ENCODE measurements at regions not wholly inside any gene's neighbourhood (a gene's known extent, or its start where the extent isn't known, plus 50 kb on each side); places are given as distances from the start of the nearest gene placed in this dataset.

GRCh38 chr4:55722132-55722531 lies 86.0 kb upstream of the NMU start:
- DNase-seq, result no peak
- Histone ChIP-seq H3K4me2 (no peak overlapping the region), H3K27ac (ENCODE audit: low read depth in 2 of 2, low read length in 1 of 2) (no peak overlapping the region), H3K4me3 (ENCODE audit: low read depth in 2 of 2, low read length in 1 of 2) (no peak overlapping the region), H2AFZ (ENCODE audit: low read depth) (no peak overlapping the region), H3K36me3 (replicated peaks in 1 of 2; ENCODE audit: control insufficient read depth in 1 of 2, insufficient read depth in 2 of 2, low read length in 1 of 2) (no peaks in the 10 kb centered on the region), H3K79me2 (ENCODE audit: insufficient read depth) (no peaks in the 10 kb centered on the region), H3K9ac (no peak overlapping the region), H3K9me2 (no peaks in the 10 kb centered on the region), H3K9me3 (no peaks in the 10 kb centered on the region), H3K4me1 (ENCODE audit: control insufficient read depth in 1 of 2, insufficient read depth in 2 of 2, low read depth in 1 of 2, low read length in 1 of 2) (peaks cover 0 to 2% of the 10 kb centered on the region in 2 experiments; a peak in 2 of 4 replicates), H3K27me3 (ENCODE audit: insufficient read depth) (no peaks in the 10 kb centered on the region), H3F3A (replicated peaks; ENCODE audit: insufficient read depth) (no peaks in the 10 kb centered on the region), H4K20me1 (ENCODE audit: insufficient read depth) (no peaks in the 10 kb centered on the region)
- no peak for TF ChIP-seq YY1 (IDR thresholded peaks at IDR 0.05; ENCODE audit: low read depth)
- no peak for TF ChIP-seq NFIC (IDR thresholded peaks at IDR 0.05; ENCODE audit: borderline replicate concordance)
- TF ChIP-seq FOXM1 (IDR thresholded peaks at IDR 0.05; ENCODE audit: low read depth), result no peak
- no peak for TF ChIP-seq MAX (IDR thresholded peaks at IDR 0.05; ENCODE audit: low read depth)
- no peak for TF ChIP-seq TAF1 (IDR thresholded peaks at IDR 0.05; ENCODE audit: borderline replicate concordance, low read depth, low read length)
- no peak for TF ChIP-seq RAD21 (IDR thresholded peaks at IDR 0.05; ENCODE audit: low read length)
- no peak for TF ChIP-seq USF1 (IDR thresholded peaks at IDR 0.05; ENCODE audit: borderline replicate concordance, low read depth)
- TF ChIP-seq MXI1 (IDR thresholded peaks at IDR 0.05; ENCODE audit: low read depth, low read length), result no peak
- no peak for TF ChIP-seq SMC3 (IDR thresholded peaks at IDR 0.05; ENCODE audit: low read depth, low read length)
- no peak for TF ChIP-seq CTCF (IDR thresholded peaks at IDR 0.05)
- no peak for TF ChIP-seq FOXJ3 (CRISPR knock-in tag; IDR thresholded peaks at IDR 0.05)
- no peak for TF ChIP-seq FOSL2 (IDR thresholded peaks at IDR 0.05; ENCODE audit: borderline replicate concordance, low read depth)
- TF ChIP-seq PBX3 (IDR thresholded peaks at IDR 0.05), result no peak
- CTCF ChIA-PET, result interaction anchor here (1.8 kb wide), 1 partner anchor 208 kb away, joined by 4 read pairs; no protein-coding TSS in a partner anchor
- POLR2A ChIA-PET, result no interaction called here
- 75% methylated on average over 6 of the region's 6 CpGs for WGBS (ENCODE audit: low lambda C conversion rate)

GRCh38 chr4:55723403-55723802 lies 87.3 kb upstream of the NMU start:
- no peaks in the 10 kb centered on the region for H3K9me2 ChIP-seq
- no peaks in the 10 kb centered on the region for H3K27me3 ChIP-seq (ENCODE audit: insufficient read depth)
- ChIA-PET CTCF (interaction anchor here (0.6 to 0.8 kb wide), 2 partner anchors 18 to 377 kb away, joined by 3 read pairs; no protein-coding TSS in a partner anchor), POLR2A (no interaction called here)
- H3K9me3 ChIP-seq, result no peaks in the 10 kb centered on the region
- no peak overlapping the region for H3K4me2 ChIP-seq
- H3K4me1 ChIP-seq (ENCODE audit: control insufficient read depth in 1 of 2, insufficient read depth in 2 of 2, low read depth in 1 of 2, low read length in 1 of 2), result peaks cover 0 to 2% of the 10 kb centered on the region in 2 experiments; a peak in 2 of 4 replicates
- no peak overlapping the region for H3K4me3 ChIP-seq (ENCODE audit: low read depth in 2 of 2, low read length in 1 of 2)
- no peaks in the 10 kb centered on the region for H3F3A ChIP-seq (replicated peaks; ENCODE audit: insufficient read depth)
- H2AFZ ChIP-seq (ENCODE audit: low read depth), result no peak overlapping the region
- no peak overlapping the region for H3K9ac ChIP-seq
- no peaks in the 10 kb centered on the region for H3K79me2 ChIP-seq (ENCODE audit: insufficient read depth)
- WGBS (ENCODE audit: low lambda C conversion rate), result 25% methylated on average over 2 of the region's 2 CpGs
- no peaks in the 10 kb centered on the region for H4K20me1 ChIP-seq (ENCODE audit: insufficient read depth)
- H3K27ac ChIP-seq (ENCODE audit: low read depth in 2 of 2, low read length in 1 of 2), result no peak overlapping the region
- no peaks in the 10 kb centered on the region for H3K36me3 ChIP-seq (replicated peaks in 1 of 2; ENCODE audit: control insufficient read depth in 1 of 2, insufficient read depth in 2 of 2, low read length in 1 of 2)
- no peak for DNase-seq
- TF ChIP-seq REST (IDR thresholded peaks at IDR 0.05; ENCODE audit: low read depth, low read length) (no peak), EP300 (IDR thresholded peaks at IDR 0.05; ENCODE audit: borderline replicate concordance in 1 of 2, low read depth in 1 of 2, low read length in 1 of 2) (no peak), EZH2phosphoT487 (IDR thresholded peaks at IDR 0.05; ENCODE audit: borderline replicate concordance, low read depth) (no peak), SMC3 (IDR thresholded peaks at IDR 0.05; ENCODE audit: low read depth, low read length) (no peak), FOXM1 (IDR thresholded peaks at IDR 0.05; ENCODE audit: low read depth) (no peak), TEAD4 (IDR thresholded peaks at IDR 0.05; ENCODE audit: borderline replicate concordance, insufficient read depth) (no peak), CHD2 (IDR thresholded peaks at IDR 0.05; ENCODE audit: low read length, partially characterized antibody) (no peak), GATA2 (CRISPR knock-in tag; IDR thresholded peaks at IDR 0.05) (no peak), RCOR1 (IDR thresholded peaks at IDR 0.05; ENCODE audit: low read length) (no peak), NRF1 (IDR thresholded peaks at IDR 0.05; ENCODE audit: low read depth, low read length) (no peak), TCF12 (IDR thresholded peaks at IDR 0.05) (no peak), JUND (IDR thresholded peaks at IDR 0.05) (no peak)

Data from SK-N-SH (cell line).